Activated CD4-positive, alpha-beta T cell treated with anti-CD3 and anti-CD28 coated beads, Interleukin-2, amount 50 U/mL, for 24 hours (primary cell): ENCODE measurements at regions not wholly inside any gene's neighbourhood (a gene's known extent, or its start where the extent isn't known, plus 50 kb on each side); places are given as distances from the start of the nearest gene placed in this dataset.

Experiments used
- DNase-seq, 2 donors: peaks; one replicate each; pipeline ENCODE4 v3.0.0-alpha.2; 2020; ENCODE audit warnings: low read depth in 1 of 2, low spot score in 1 of 2

- DNase-seq: no peak
Measured at GRCh38 chr5:4101189-4101588, 505.6 kb downstream of the IRX1 start.

GRCh38 chr5:4104831-4105597 is 509.4 kb downstream of the IRX1 start:
- DNase-seq: no peak

- no peak for DNase-seq
Measured at GRCh38 chr5:4108690-4109089, 513.1 kb downstream of the IRX1 start.

- no peak for DNase-seq
Measured at GRCh38 chr5:4113426-4113825, 517.8 kb downstream of the IRX1 start.

GRCh38 chr5:4113905-4114304 is 518.3 kb downstream of the IRX1 start:
- no peak for DNase-seq

GRCh38 chr5:4114452-4114851 is 518.8 kb downstream of the IRX1 start:
- DNase-seq: no peak

- no peak for DNase-seq
Measured at GRCh38 chr5:4116834-4117233, 521.2 kb downstream of the IRX1 start.

GRCh38 chr5:4124221-4124970 is 528.8 kb downstream of the IRX1 start:
- no peak for DNase-seq

- DNase-seq: no peak
Measured at GRCh38 chr5:4128994-4129393, 533.4 kb downstream of the IRX1 start.

GRCh38 chr5:4129523-4129922 is 533.9 kb downstream of the IRX1 start:
- no peak for DNase-seq

- no peak for DNase-seq
Measured at GRCh38 chr5:4130819-4131218, 535.2 kb downstream of the IRX1 start.

- DNase-seq: no peak
Measured at GRCh38 chr5:4137781-4138180, 542.1 kb downstream of the IRX1 start.

GRCh38 chr5:4142842-4143241 is 547.2 kb downstream of the IRX1 start:
- DNase-seq: no peak

GRCh38 chr5:4144411-4145007 is 548.9 kb downstream of the IRX1 start:
- DNase-seq: no peak

- no peak for DNase-seq
Measured at GRCh38 chr5:4145511-4145910, 549.9 kb downstream of the IRX1 start.

GRCh38 chr5:4148009-4148408 is 552.4 kb downstream of the IRX1 start:
- no peak for DNase-seq

- no peak for DNase-seq
Measured at GRCh38 chr5:4150067-4150466, 554.4 kb downstream of the IRX1 start.

GRCh38 chr5:4156153-4156552 is 560.5 kb downstream of the IRX1 start:
- DNase-seq: no peak

GRCh38 chr5:4156889-4157288 is 561.3 kb downstream of the IRX1 start:
- no peak for DNase-seq

GRCh38 chr5:4158750-4159447 is 563.3 kb downstream of the IRX1 start:
- no peak for DNase-seq

- no peak for DNase-seq
Measured at GRCh38 chr5:4159681-4160080, 564.0 kb downstream of the IRX1 start.

- DNase-seq: no peak
Measured at GRCh38 chr5:4164167-4164566, 568.5 kb downstream of the IRX1 start.
